Peyer's patch (tissue), 4 donors: ENCODE measurements at regions not wholly inside any gene's neighbourhood (a gene's known extent, or its start where the extent isn't known, plus 50 kb on each side); places are given as distances from the start of the nearest gene placed in this dataset.

Experiments
- DNase-seq, 3 donors: peaks; one replicate each; pipeline ENCODE4 v3.0.0-alpha.2; 2017 to 2019
- H3K27ac ChIP-seq, 4 donors: fragments of 200-600 bp; sonication (generic); one replicate each; pipeline ENCODE4 v1.5.1; 2016 to 2019
- H3K27me3 ChIP-seq, 2 donors: fragments of 200-600 bp; sonication (generic); one replicate each; pipeline ENCODE4 v1.5.1; 2019
- H3K36me3 ChIP-seq, 3 donors: fragments of 200-600 bp; sonication (generic); one replicate each; pipeline ENCODE4 v1.5.1; 2016 to 2019
- H3K4me1 ChIP-seq, 4 donors: fragments of 200-600 bp; sonication (generic); one replicate each; pipeline ENCODE4 v1.5.1; 2016 to 2019
- H3K4me3 ChIP-seq, 4 donors: fragments of 200-600 bp; sonication (generic); 1 replicate in 3 of 4; 2 replicates in 1 of 4; pipeline ENCODE4 v1.5.1; 2016 to 2019; ENCODE audit warnings: mild to moderate bottlenecking in 1 of 4
- H3K9me3 ChIP-seq, 4 donors: fragments of 200-600 bp; sonication (generic); one replicate each; pipeline ENCODE4 v1.5.1; 2016 to 2019; ENCODE audit warnings: mild to moderate bottlenecking in 1 of 4
- CTCF ChIP-seq, 6 experiments: fragments of 450-650 bp in 4 of 6; fragments of 200-600 bp in 2 of 6; sonication (generic) in 1 of 6; IDR thresholded peaks; one replicate each; pipeline ENCODE4 v1.5.1; 2017 to 2019; ENCODE audit warnings: antibody characterized with exemption in 6 of 6, mild to moderate bottlenecking in 3 of 6, moderate library complexity in 1 of 6
- POLR2A ChIP-seq, 2 donors: fragments of 450-650 bp; IDR thresholded peaks; one replicate each; pipeline ENCODE4 v1.5.1; 2017; ENCODE audit warnings: antibody characterized with exemption in 2 of 2, mild to moderate bottlenecking in 2 of 2, moderate library complexity in 2 of 2

GRCh38 chr4:11497972-11498371 lies 69.3 kb upstream of the HS3ST1 start:
- Histone ChIP-seq H3K9me3 (peaks cover 0 to 4% (median 0%) of the 10 kb centered on the region in 4 donors), H3K36me3 (no peaks in the 10 kb centered on the region), H3K27me3 (no peaks in the 10 kb centered on the region), H3K4me3 (no peak overlapping the region), H3K4me1 (no peaks in the 10 kb centered on the region), H3K27ac (no peak overlapping the region)
- DNase-seq = no peak
- TF ChIP-seq POLR2A (IDR thresholded peaks at IDR 0.05) (no peak), CTCF (IDR thresholded peaks at IDR 0.05) (no peak)

- TF ChIP-seq POLR2A (IDR thresholded peaks at IDR 0.05) (no peak), CTCF (IDR thresholded peaks at IDR 0.05) (peak in 2 of 6 experiments; percentile 10 to 32)
- no peak overlapping the region for H3K4me3 ChIP-seq
- H3K4me1 ChIP-seq = no peaks in the 10 kb centered on the region
- no peak overlapping the region for H3K27ac ChIP-seq
- DNase-seq = peak in 1 of 3 donors; percentile 48
- no peaks in the 10 kb centered on the region for H3K36me3 ChIP-seq
- peaks cover 0 to 4% (median 0%) of the 10 kb centered on the region in 4 donors for H3K9me3 ChIP-seq
- no peaks in the 10 kb centered on the region for H3K27me3 ChIP-seq
Observed at GRCh38 chr4:11497212-11497806, 68.6 kb upstream of the HS3ST1 start.

DNA sequence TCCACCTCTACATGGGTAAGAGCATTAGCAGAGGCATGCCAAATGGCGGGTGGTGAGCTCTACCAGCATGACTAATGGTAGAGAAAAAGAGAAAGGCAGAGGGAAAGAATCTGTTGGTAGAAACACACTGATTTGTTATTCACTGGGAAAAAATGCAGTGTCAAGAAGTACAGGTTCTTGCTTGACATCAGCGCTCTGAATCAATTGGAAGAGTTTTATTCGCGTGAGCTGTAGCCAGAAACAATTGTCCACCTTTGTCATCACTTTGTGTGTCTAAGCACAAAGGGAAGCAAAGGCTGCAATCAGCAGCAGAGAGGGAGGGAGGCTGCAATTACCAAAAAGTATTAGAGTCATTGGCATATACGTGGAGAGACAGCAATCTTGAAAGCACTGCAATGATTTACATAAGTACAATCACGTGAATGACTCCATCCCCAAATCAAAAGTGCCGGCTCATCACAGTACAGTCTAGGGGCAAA lies 67.7 kb upstream of the HS3ST1 start:
- peaks cover 0 to 4% (median 0%) of the 10 kb centered on the region in 4 donors for H3K9me3 ChIP-seq
- H3K27me3 ChIP-seq = no peaks in the 10 kb centered on the region
- no peak for DNase-seq
- no peak for TF ChIP-seq POLR2A (IDR thresholded peaks at IDR 0.05)
- TF ChIP-seq CTCF (IDR thresholded peaks at IDR 0.05) = no peak
- H3K4me3 ChIP-seq = no peak overlapping the region
- no peak overlapping the region for H3K27ac ChIP-seq
- H3K36me3 ChIP-seq = no peaks in the 10 kb centered on the region
- H3K4me1 ChIP-seq = no peaks in the 10 kb centered on the region

GRCh38 chr4:11495818-11496217 lies 67.1 kb upstream of the HS3ST1 start:
- peaks cover 0 to 4% (median 0%) of the 10 kb centered on the region in 4 donors for H3K9me3 ChIP-seq
- no peak for DNase-seq
- H3K36me3 ChIP-seq = no peaks in the 10 kb centered on the region
- H3K27ac ChIP-seq = no peak overlapping the region
- no peak for TF ChIP-seq POLR2A (IDR thresholded peaks at IDR 0.05)
- TF ChIP-seq CTCF (IDR thresholded peaks at IDR 0.05) = no peak
- H3K4me3 ChIP-seq = no peak overlapping the region
- H3K4me1 ChIP-seq = no peaks in the 10 kb centered on the region
- no peaks in the 10 kb centered on the region for H3K27me3 ChIP-seq

GRCh38 chr4:11495291-11495690 lies 66.6 kb upstream of the HS3ST1 start:
- TF ChIP-seq CTCF (IDR thresholded peaks at IDR 0.05) (no peak), POLR2A (IDR thresholded peaks at IDR 0.05) (no peak)
- H3K4me3 ChIP-seq = no peak overlapping the region
- DNase-seq = no peak
- no peaks in the 10 kb centered on the region for H3K27me3 ChIP-seq
- no peak overlapping the region for H3K27ac ChIP-seq
- no peaks in the 10 kb centered on the region for H3K4me1 ChIP-seq
- no peaks in the 10 kb centered on the region for H3K36me3 ChIP-seq
- peaks cover 0 to 4% (median 0%) of the 10 kb centered on the region in 4 donors for H3K9me3 ChIP-seq
